Skeletal muscle satellite cell (primary cell): ENCODE measurements at regions not wholly inside any gene's neighbourhood (a gene's known extent, or its start where the extent isn't known, plus 50 kb on each side); places are given as distances from the start of the nearest gene placed in this dataset.
"Not testable (repeated sequence)": the region's sequence is repeated elsewhere in the genome, so short reads cannot be mapped to it uniquely, and the experiment has no call there.

Experiments used
- H3K27me3 ChIP-seq: 2 replicates; pipeline ENCODE4 v1.7.0; 2013; ENCODE audit warnings: low read length; ENCODE audit not compliant: control insufficient read depth, insufficient read depth
- H3K36me3 ChIP-seq: 2 replicates; pipeline ENCODE4 v1.7.0; 2013; ENCODE audit warnings: mild to moderate bottlenecking, control low read depth, low read length; ENCODE audit not compliant: insufficient read depth
- H3K4me1 ChIP-seq: 2 replicates; pipeline ENCODE4 v1.7.0; 2013; ENCODE audit warnings: low read length; ENCODE audit not compliant: control insufficient read depth, insufficient read depth
- H3K4me2 ChIP-seq: 2 replicates; pipeline ENCODE4 v1.7.0; 2013; ENCODE audit warnings: mild to moderate bottlenecking, low read length
- H3K4me3 ChIP-seq: 2 replicates; pipeline ENCODE4 v1.7.0; 2013; ENCODE audit warnings: low read length
- H3K9ac ChIP-seq: 2 replicates; pipeline ENCODE4 v1.7.0; 2013; ENCODE audit warnings: mild to moderate bottlenecking, low read depth, low read length, moderate library complexity
- H3K9me3 ChIP-seq: replicated peaks from 2 replicates; pipeline ENCODE4 v1.7.0; 2013; ENCODE audit warnings: mild to moderate bottlenecking, control low read depth, low read length

GRCh38 chr3:147117631-147118030 is 288.7 kb downstream of the ZIC4 start:
- H3K36me3 ChIP-seq = no peaks in the 10 kb centered on the region
- no peaks in the 10 kb centered on the region for H3K27me3 ChIP-seq
- H3K4me3 ChIP-seq = no peak overlapping the region
- H3K4me2 ChIP-seq = no peak overlapping the region
- H3K9me3 ChIP-seq = no peaks in the 10 kb centered on the region
- peaks cover 15% of the 10 kb centered on the region for H3K4me1 ChIP-seq
- H3K9ac ChIP-seq = no peak overlapping the region

GRCh38 chr3:147113293-147114044 is 292.9 kb downstream of the ZIC4 start:
- peak overlapping the region; percentile 44 for H3K9ac ChIP-seq
- H3K4me3 ChIP-seq = no peak overlapping the region
- peak overlapping the region; percentile 57 for H3K4me2 ChIP-seq
- H3K27me3 ChIP-seq = no peaks in the 10 kb centered on the region
- H3K4me1 ChIP-seq = peaks cover 15% of the 10 kb centered on the region
- no peaks in the 10 kb centered on the region for H3K36me3 ChIP-seq
- no peaks in the 10 kb centered on the region for H3K9me3 ChIP-seq

DNA sequence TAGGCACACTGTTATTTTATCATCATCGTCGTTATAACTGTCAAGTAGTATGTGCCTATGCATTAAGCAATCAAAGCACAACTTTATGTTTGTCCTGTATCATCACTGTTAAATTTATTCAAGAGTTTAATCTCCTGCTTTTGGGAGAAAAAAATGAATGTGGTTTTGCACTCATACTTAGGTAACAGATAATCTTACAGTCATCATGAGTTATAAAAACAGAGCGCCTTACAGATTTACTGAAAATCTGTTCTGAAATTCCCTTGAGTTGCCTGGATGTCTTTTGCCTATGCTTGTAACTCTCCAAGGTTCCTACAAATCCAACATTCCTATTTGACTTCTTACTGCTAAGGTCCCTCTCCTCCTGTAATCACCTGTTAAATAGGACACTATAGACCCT is 307.3 kb downstream of the ZIC4 start:
- no peaks in the 10 kb centered on the region for H3K9me3 ChIP-seq
- H3K36me3 ChIP-seq = no peaks in the 10 kb centered on the region
- no peaks in the 10 kb centered on the region for H3K27me3 ChIP-seq
- no peaks in the 10 kb centered on the region for H3K4me1 ChIP-seq
- H3K9ac ChIP-seq = no peak overlapping the region
- H3K4me3 ChIP-seq = no peak overlapping the region
- H3K4me2 ChIP-seq = no peak overlapping the region

GRCh38 chr3:147090461-147090860 is 315.9 kb downstream of the ZIC4 start:
- Histone ChIP-seq H3K27me3 (no peaks in the 10 kb centered on the region), H3K4me1 (peaks cover 4% of the 10 kb centered on the region), H3K36me3 (no peaks in the 10 kb centered on the region), H3K9me3 (no peaks in the 10 kb centered on the region), H3K4me3 (no peak overlapping the region), H3K4me2 (no peak overlapping the region), H3K9ac (no peak overlapping the region)

GRCh38 chr3:147089286-147089685 is 317.1 kb downstream of the ZIC4 start:
- Histone ChIP-seq H3K27me3 (no peaks in the 10 kb centered on the region), H3K4me2 (peak overlapping the region; percentile 59), H3K9me3 (no peaks in the 10 kb centered on the region), H3K36me3 (no peaks in the 10 kb centered on the region), H3K4me1 (peaks cover 4% of the 10 kb centered on the region), H3K4me3 (peak overlapping the region; percentile 17), H3K9ac (no peak overlapping the region)

DNA sequence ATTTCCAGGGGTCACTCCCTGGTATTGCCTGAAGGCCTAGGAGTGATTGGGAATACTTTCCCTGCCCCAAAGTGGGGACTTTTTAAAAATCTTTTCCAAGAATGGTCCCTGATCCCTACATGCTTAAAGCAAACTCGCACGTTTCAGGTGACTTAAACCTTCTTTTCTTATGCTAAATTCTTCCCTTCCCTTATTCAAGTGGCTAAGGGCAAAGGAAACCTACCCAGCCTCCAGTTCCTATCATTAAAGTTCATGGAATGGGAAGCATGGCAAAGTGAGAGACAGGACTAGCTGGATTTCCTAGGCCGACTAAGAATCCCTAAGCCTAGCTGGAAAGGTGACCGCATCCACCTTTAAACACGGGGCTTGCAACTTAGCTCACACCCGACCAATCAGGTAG is 346.8 kb downstream of the ZIC4 start:
- H3K36me3 ChIP-seq, H3K27me3 ChIP-seq, H3K4me2 ChIP-seq, H3K9ac ChIP-seq, H3K4me1 ChIP-seq, H3K4me3 ChIP-seq, H3K9me3 ChIP-seq: not testable (repeated sequence)

DNA sequence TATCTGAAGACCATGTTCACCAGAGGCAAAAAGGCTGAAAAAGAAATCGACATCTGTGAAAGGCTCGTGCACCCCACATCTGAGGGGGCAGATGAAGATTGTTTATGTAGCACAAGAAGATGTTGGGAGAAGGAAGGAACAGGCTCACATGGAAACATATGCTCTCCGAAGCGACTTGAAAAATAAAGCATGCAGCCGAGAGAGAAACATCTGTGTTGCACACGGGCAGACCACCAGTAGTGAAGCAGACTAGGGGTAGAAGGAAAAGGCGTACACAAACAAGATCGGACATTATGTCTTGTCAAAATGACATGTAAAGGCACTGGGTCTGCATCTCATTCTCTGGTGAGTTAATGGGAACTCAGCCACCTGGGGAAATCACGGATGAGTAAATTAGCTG is 356.5 kb downstream of the ZIC4 start:
- no peak overlapping the region for H3K9ac ChIP-seq
- no peak overlapping the region for H3K4me3 ChIP-seq

GRCh38 chr3:147049305-147049704 is 357.0 kb downstream of the ZIC4 start:
- no peaks in the 10 kb centered on the region for H3K9me3 ChIP-seq
- no peak overlapping the region for H3K4me3 ChIP-seq
- no peaks in the 10 kb centered on the region for H3K27me3 ChIP-seq
- no peaks in the 10 kb centered on the region for H3K36me3 ChIP-seq
- H3K4me1 ChIP-seq = no peaks in the 10 kb centered on the region
- no peak overlapping the region for H3K9ac ChIP-seq
- H3K4me2 ChIP-seq = no peak overlapping the region

More for the DNA sequence above, 356.5 kb downstream of the ZIC4 start:
- H3K4me1 ChIP-seq = no peaks in the 10 kb centered on the region
- no peaks in the 10 kb centered on the region for H3K36me3 ChIP-seq
- no peak overlapping the region for H3K4me2 ChIP-seq
- no peaks in the 10 kb centered on the region for H3K27me3 ChIP-seq
- no peaks in the 10 kb centered on the region for H3K9me3 ChIP-seq

- H3K9me3 ChIP-seq = no peaks in the 10 kb centered on the region
- no peaks in the 10 kb centered on the region for H3K4me1 ChIP-seq
- H3K36me3 ChIP-seq = no peaks in the 10 kb centered on the region
- no peak overlapping the region for H3K9ac ChIP-seq
- no peak overlapping the region for H3K4me3 ChIP-seq
- no peak overlapping the region for H3K4me2 ChIP-seq
- no peaks in the 10 kb centered on the region for H3K27me3 ChIP-seq
Measured at GRCh38 chr3:147046916-147047315, 359.4 kb downstream of the ZIC4 start.

DNA sequence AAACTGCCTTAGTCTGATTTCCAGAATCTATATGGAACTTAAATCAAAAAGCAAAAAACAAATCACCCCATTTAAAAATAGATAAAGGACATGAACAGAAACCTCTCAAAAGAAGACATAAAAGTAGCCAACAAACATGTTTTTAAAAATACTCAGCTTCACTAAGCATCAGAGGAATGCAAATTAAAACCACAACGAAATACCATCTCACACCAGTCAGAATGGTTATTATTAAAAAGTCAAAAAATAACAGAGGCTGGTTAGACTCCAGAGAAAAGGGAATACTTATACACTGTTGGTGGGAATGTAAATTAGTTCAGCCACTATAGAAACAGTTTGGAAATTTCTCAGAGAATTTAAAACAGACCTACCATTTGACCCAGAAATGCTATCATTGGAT is 367.9 kb downstream of the ZIC4 start:
- H3K9me3 ChIP-seq = no peaks in the 10 kb centered on the region
- H3K4me2 ChIP-seq = peak overlapping the region; percentile 5
- H3K36me3 ChIP-seq = no peaks in the 10 kb centered on the region
- no peak overlapping the region for H3K9ac ChIP-seq
- H3K27me3 ChIP-seq = no peaks in the 10 kb centered on the region
- H3K4me3 ChIP-seq = no peak overlapping the region
- no peaks in the 10 kb centered on the region for H3K4me1 ChIP-seq

DNA sequence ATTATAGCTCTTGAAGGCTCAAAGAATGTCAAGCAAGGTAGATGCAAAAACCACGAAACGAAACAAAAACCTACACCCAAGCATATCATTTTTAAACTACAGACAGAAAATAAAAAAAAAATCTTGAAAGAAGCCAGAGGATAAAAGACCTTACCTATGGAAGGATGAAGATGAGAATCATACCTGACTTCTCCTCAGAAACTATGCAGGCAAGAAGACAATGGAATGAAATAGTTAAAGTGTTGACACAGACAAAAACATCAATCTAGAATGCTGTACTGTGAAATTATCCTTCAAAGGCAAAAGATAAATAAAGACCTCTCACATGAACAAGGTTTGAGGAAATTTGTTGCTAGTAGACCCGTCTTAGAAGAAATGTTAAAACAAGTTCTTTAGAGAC is 372.0 kb downstream of the ZIC4 start:
- no peak overlapping the region for H3K4me2 ChIP-seq
- no peaks in the 10 kb centered on the region for H3K36me3 ChIP-seq
- H3K9me3 ChIP-seq = no peaks in the 10 kb centered on the region
- H3K9ac ChIP-seq = no peak overlapping the region
- H3K27me3 ChIP-seq = no peaks in the 10 kb centered on the region
- H3K4me3 ChIP-seq = no peak overlapping the region
- H3K4me1 ChIP-seq = no peaks in the 10 kb centered on the region

DNA sequence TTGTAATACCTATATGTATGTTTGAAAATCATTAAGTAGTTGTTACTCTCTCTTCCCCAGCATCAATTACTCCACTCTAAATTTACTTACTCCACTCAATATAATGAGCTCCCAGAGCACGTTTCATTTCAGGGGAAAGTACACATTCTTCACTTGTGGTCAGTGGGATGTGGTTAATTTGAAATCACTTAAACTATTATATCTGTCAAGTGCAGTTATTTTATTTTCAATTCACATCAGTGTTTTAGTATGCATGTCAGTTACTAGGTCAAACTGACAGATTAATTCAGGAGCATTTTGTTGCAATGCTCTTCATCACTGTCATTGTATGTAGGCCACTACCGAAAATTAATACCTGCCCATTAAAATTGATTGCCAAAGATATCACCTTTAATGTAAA is 376.1 kb downstream of the ZIC4 start:
- Histone ChIP-seq H3K27me3 (no peaks in the 10 kb centered on the region), H3K4me3 (no peak overlapping the region), H3K36me3 (no peaks in the 10 kb centered on the region), H3K9ac (no peak overlapping the region), H3K4me2 (no peak overlapping the region), H3K4me1 (no peaks in the 10 kb centered on the region), H3K9me3 (no peaks in the 10 kb centered on the region)
